ENCODE measurements at regions not wholly inside any gene's neighbourhood (a gene's known extent, or its start where the extent isn't known, plus 50 kb on each side); places are given as distances from the start of the nearest gene placed in this dataset.

DNA sequence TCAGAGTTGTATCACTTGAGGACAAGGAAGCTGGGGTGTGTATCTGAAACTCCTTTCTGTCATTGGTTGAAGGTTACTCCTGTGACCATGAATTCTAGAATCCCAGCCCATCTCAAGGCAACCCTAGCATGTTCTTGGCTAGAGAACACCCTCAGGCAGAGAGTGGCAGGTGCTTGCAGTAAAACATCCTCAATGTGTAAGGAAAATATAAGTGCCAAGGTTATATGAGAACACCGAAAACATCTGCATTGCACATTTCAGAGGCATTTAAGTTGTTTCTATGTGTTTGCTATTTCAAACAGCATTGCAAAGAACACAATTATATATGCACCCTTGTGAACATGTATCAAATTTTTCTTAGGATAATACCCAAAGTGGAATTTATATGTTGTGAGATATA, 471.9 kb downstream of the USP25 start:
- ChIA-PET POLR2A (ENCODE audit: low non-redundant PET) (no interaction called here), CTCF (no interaction called here)
- Histone ChIP-seq H3K36me3 (ENCODE audit: insufficient read depth, low read length, poor library complexity, severe bottlenecking) (no peaks in the 10 kb centered on the region), H3K9me3 (ENCODE audit: low read depth, low read length, poor library complexity, severe bottlenecking) (no peaks in the 10 kb centered on the region), H3K4me3 (ENCODE audit: low read depth, low read length, poor library complexity, severe bottlenecking) (no peak overlapping the region), H3K4me1 (ENCODE audit: insufficient read depth, low read length, poor library complexity, severe bottlenecking) (no peaks in the 10 kb centered on the region), H3K27me3 (replicated peaks; ENCODE audit: insufficient read depth, low read depth, low read length, poor library complexity) (no peaks in the 10 kb centered on the region), H3K27ac (ENCODE audit: low read depth, low read length, poor library complexity, severe bottlenecking) (no peak overlapping the region)
- TF ChIP-seq, protein P1, sequence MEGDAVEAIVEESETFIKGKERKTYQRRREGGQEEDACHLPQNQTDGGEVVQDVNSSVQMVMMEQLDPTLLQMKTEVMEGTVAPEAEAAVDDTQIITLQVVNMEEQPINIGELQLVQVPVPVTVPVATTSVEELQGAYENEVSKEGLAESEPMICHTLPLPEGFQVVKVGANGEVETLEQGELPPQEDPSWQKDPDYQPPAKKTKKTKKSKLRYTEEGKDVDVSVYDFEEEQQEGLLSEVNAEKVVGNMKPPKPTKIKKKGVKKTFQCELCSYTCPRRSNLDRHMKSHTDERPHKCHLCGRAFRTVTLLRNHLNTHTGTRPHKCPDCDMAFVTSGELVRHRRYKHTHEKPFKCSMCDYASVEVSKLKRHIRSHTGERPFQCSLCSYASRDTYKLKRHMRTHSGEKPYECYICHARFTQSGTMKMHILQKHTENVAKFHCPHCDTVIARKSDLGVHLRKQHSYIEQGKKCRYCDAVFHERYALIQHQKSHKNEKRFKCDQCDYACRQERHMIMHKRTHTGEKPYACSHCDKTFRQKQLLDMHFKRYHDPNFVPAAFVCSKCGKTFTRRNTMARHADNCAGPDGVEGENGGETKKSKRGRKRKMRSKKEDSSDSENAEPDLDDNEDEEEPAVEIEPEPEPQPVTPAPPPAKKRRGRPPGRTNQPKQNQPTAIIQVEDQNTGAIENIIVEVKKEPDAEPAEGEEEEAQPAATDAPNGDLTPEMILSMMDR (conservative IDR thresholded peaks at IDR 0.05; ENCODE audit: low read depth, low read length), result no peak
- TF ChIP-seq EZH2 (IDR thresholded peaks at IDR 0.05; ENCODE audit: borderline replicate concordance, low read depth, low read length, poor library complexity, severe bottlenecking), result no peak
- no peak for DNase-seq (ENCODE audit: low spot score)
- intact Hi-C loops (cut with micrococcal nuclease; ENCODE audit: unreplicated experiment), result no loop called here
- no TSS peak for BruUV-seq (replicated peaks)

DNA sequence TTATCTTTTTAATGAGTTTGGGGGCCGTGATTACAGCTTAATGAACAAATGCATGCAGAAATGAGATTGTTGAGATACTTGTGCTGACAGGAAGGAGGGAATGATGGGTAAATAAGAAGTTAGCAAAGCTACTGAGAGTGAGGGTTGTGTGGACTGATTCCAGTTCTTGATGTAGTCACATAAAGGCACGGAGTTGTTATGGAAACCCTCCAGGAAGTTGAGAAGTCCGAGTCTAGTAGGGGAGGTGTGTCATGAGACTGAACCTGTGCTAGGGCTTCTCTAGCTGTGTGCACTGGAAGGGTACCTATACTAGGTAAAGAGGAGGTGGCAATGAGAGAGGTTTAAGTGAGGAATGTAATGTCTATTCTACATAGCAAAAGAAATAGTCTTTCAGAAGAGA, 475.7 kb downstream of the USP25 start:
- intact Hi-C loops (cut with micrococcal nuclease; ENCODE audit: unreplicated experiment), result no loop called here
- no peak overlapping the region for H3K27ac ChIP-seq (ENCODE audit: low read depth, low read length, poor library complexity, severe bottlenecking)
- DNase-seq (ENCODE audit: low spot score), result no peak

DNA sequence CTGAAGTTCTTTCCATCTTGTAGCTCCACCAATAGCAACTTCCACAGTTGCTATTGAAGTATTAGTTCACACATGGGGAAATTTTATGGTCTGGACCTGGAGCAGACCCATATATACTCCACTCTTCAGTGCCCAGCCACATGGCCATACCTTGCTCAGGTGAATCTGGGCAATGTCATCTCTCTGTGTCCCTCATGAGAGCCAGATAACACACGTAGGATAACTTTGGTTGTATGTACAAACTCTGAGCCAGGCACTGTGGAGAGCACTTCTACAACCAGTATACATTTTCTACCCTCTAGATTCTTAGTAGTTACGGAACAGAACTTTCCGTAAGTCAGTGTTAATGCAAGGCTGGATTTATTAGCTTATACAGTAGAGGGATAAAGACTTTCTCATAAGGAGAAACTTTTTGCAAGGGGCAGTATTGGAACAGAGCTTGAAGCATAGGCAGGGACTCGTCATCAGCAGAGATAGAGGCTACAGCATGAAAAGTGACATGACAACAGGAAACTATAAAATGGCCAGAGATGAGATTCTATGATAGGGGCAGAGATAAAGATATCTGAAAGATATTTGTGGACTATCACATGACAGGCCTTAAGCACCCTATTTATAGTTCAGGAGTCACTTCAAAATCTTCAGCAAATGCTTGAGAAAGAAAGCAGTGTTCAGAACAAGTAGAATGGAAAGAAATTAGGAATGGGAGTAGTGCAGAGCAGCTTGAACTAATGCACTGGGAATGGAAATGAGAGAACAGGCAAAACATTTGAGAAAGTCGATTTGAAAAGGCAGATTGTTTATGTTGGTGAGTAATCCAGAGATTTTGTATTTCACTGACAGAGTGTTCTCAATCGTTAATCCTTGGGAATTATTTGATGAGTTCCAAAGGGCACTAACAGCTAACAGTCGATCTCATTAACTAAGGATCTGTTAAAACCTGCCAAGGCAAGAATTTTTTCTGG, 481.8 kb downstream of the USP25 start:
- CTCF ChIA-PET, result no interaction called here
- H3K9me3 ChIP-seq (ENCODE audit: low read depth, low read length, poor library complexity, severe bottlenecking), result no peaks in the 10 kb centered on the region
- TF ChIP-seq EZH2 (IDR thresholded peaks at IDR 0.05; ENCODE audit: borderline replicate concordance, low read depth, low read length, poor library complexity, severe bottlenecking), result no peak
- TF ChIP-seq, protein P1 (conservative IDR thresholded peaks at IDR 0.05; ENCODE audit: low read depth, low read length), result no peak
- H3K27me3 ChIP-seq (replicated peaks; ENCODE audit: insufficient read depth, low read depth, low read length, poor library complexity), result no peaks in the 10 kb centered on the region
- H3K36me3 ChIP-seq (ENCODE audit: insufficient read depth, low read length, poor library complexity, severe bottlenecking), result no peaks in the 10 kb centered on the region
- no peak overlapping the region for H3K27ac ChIP-seq (ENCODE audit: low read depth, low read length, poor library complexity, severe bottlenecking)
- DNase-seq (ENCODE audit: low spot score), result peak; percentile 3
- POLR2A ChIA-PET (ENCODE audit: low non-redundant PET), result no interaction called here
- intact Hi-C loops (cut with micrococcal nuclease; ENCODE audit: unreplicated experiment), result no loop called here
- H3K4me1 ChIP-seq (ENCODE audit: insufficient read depth, low read length, poor library complexity, severe bottlenecking), result no peaks in the 10 kb centered on the region
- no peak overlapping the region for H3K4me3 ChIP-seq (ENCODE audit: low read depth, low read length, poor library complexity, severe bottlenecking)
- BruUV-seq (replicated peaks), result no TSS peak

More for the DNA sequence above, 475.7 kb downstream of the USP25 start:
- CTCF ChIA-PET, result no interaction called here
- no peaks in the 10 kb centered on the region for H3K4me1 ChIP-seq (ENCODE audit: insufficient read depth, low read length, poor library complexity, severe bottlenecking)
- TF ChIP-seq EZH2 (IDR thresholded peaks at IDR 0.05; ENCODE audit: borderline replicate concordance, low read depth, low read length, poor library complexity, severe bottlenecking), result no peak
- TF ChIP-seq, protein P1 (conservative IDR thresholded peaks at IDR 0.05; ENCODE audit: low read depth, low read length), result no peak
- H3K27me3 ChIP-seq (replicated peaks; ENCODE audit: insufficient read depth, low read depth, low read length, poor library complexity), result no peaks in the 10 kb centered on the region
- no TSS peak for BruUV-seq (replicated peaks)
- H3K9me3 ChIP-seq (ENCODE audit: low read depth, low read length, poor library complexity, severe bottlenecking), result no peaks in the 10 kb centered on the region
- no peaks in the 10 kb centered on the region for H3K36me3 ChIP-seq (ENCODE audit: insufficient read depth, low read length, poor library complexity, severe bottlenecking)
- H3K4me3 ChIP-seq (ENCODE audit: low read depth, low read length, poor library complexity, severe bottlenecking), result no peak overlapping the region
- POLR2A ChIA-PET (ENCODE audit: low non-redundant PET), result no interaction called here

Measured in A673 (cell line).